Loucy (cell line): ENCODE measurements at regions not wholly inside any gene's neighbourhood (a gene's known extent, or its start where the extent isn't known, plus 50 kb on each side); places are given as distances from the start of the nearest gene placed in this dataset.

ENCODE experiments used
- H2AFZ ChIP-seq: fragments of 200-600 bp; sonication (generic); 2 replicates; pipeline ENCODE4 v1.6.0; 2016; ENCODE audit warnings: antibody characterized with exemption, mild to moderate bottlenecking, low read length, moderate library complexity
- H3F3A ChIP-seq: fragments of 200-600 bp; 2 replicates; pipeline ENCODE4 v1.6.0; 2016; ENCODE audit warnings: antibody characterized with exemption, low read depth, mild to moderate bottlenecking
- H3K27me3 ChIP-seq: fragments of 200-600 bp; sonication (generic); 2 replicates; pipeline ENCODE4 v1.6.1; 2014; ENCODE audit warnings: low read length, mild to moderate bottlenecking; ENCODE audit not compliant: insufficient read depth, poor library complexity, severe bottlenecking
- H3K36me3 ChIP-seq: fragments of 200-600 bp; sonication (generic); 2 replicates; pipeline ENCODE4 v1.6.1; 2016; ENCODE audit warnings: low read length; ENCODE audit not compliant: insufficient read depth
- H3K4me1 ChIP-seq: fragments of 200-600 bp; sonication (generic); 2 replicates; pipeline ENCODE4 v1.5.1; 2014; ENCODE audit warnings: low read length, mild to moderate bottlenecking; ENCODE audit not compliant: insufficient read depth, poor library complexity, severe bottlenecking
- H3K4me2 ChIP-seq: fragments of 200-600 bp; sonication (generic); 2 replicates; pipeline ENCODE4 v1.6.0; 2014; ENCODE audit warnings: antibody characterized with exemption, low read length, low read depth, mild to moderate bottlenecking; ENCODE audit not compliant: poor library complexity, severe bottlenecking
- H3K4me3 ChIP-seq: fragments of 200-600 bp; sonication (generic); 2 replicates; pipeline ENCODE4 v1.5.1; 2014; ENCODE audit warnings: low read length, mild to moderate bottlenecking, mixed read lengths; ENCODE audit not compliant: poor library complexity, severe bottlenecking
- H3K79me2 ChIP-seq: fragments of 200-600 bp; sonication (generic); 2 replicates; pipeline ENCODE4 v1.6.1; 2014; ENCODE audit warnings: low read length; ENCODE audit not compliant: insufficient read depth
- H3K9ac ChIP-seq: fragments of 200-600 bp; sonication (generic); 2 replicates; pipeline ENCODE4 v1.6.0; 2014; ENCODE audit warnings: mild to moderate bottlenecking, low read depth, low read length, moderate library complexity; ENCODE audit not compliant: poor library complexity, severe bottlenecking
- H3K9me2 ChIP-seq: fragments of 200-600 bp; sonication (generic); replicated peaks from 2 replicates; pipeline ENCODE4 v1.6.1; 2016; ENCODE audit warnings: low read depth, low read length, mixed read lengths
- H3K9me3 ChIP-seq: fragments of 200-600 bp; sonication (generic); 2 replicates; pipeline ENCODE4 v1.6.1; 2014; ENCODE audit warnings: mild to moderate bottlenecking, antibody characterized with exemption, low read length, low read depth; ENCODE audit not compliant: insufficient read depth
- H4K20me1 ChIP-seq: fragments of 200-600 bp; sonication (generic); 2 replicates; pipeline ENCODE4 v1.6.0; 2014; ENCODE audit warnings: antibody characterized with exemption, low read length, mild to moderate bottlenecking; ENCODE audit not compliant: insufficient read depth, poor library complexity, severe bottlenecking
- CTCF ChIP-seq: fragments of 200-600 bp; sonication (generic); conservative IDR thresholded peaks from 2 replicates; pipeline ENCODE4 v1.5.1; 2014; ENCODE audit warnings: mild to moderate bottlenecking, antibody characterized with exemption, low read length
- EZH2phosphoT487 ChIP-seq: fragments of 200-600 bp; IDR thresholded peaks from 2 replicates; pipeline ENCODE4 v1.6.1; 2018; ENCODE audit warnings: antibody characterized with exemption, mild to moderate bottlenecking, moderate library complexity, borderline replicate concordance

- H3K27me3 ChIP-seq, result no peaks in the 10 kb centered on the region
- H3K9me3 ChIP-seq, result no peaks in the 10 kb centered on the region
- no peak for TF ChIP-seq CTCF
- TF ChIP-seq EZH2phosphoT487, result no peak
- no peak overlapping the region for H2AFZ ChIP-seq
- H3K36me3 ChIP-seq, result no peaks in the 10 kb centered on the region
- H3K4me3 ChIP-seq, result no peak overlapping the region
- no peaks in the 10 kb centered on the region for H3K9me2 ChIP-seq
- H4K20me1 ChIP-seq, result no peaks in the 10 kb centered on the region
- no peaks in the 10 kb centered on the region for H3K4me1 ChIP-seq
- no peak overlapping the region for H3K9ac ChIP-seq
- no peaks in the 10 kb centered on the region for H3F3A ChIP-seq
- no peak overlapping the region for H3K4me2 ChIP-seq
- no peaks in the 10 kb centered on the region for H3K79me2 ChIP-seq
These were observed 560.5 kb upstream of the ZEB2 start for GRCh38 chr2:145080426-145080825.

GRCh38 chr2:145079641-145080040, 559.7 kb upstream of the ZEB2 start:
- Histone ChIP-seq H4K20me1 (no peaks in the 10 kb centered on the region), H3K27me3 (no peaks in the 10 kb centered on the region), H3K9me3 (no peaks in the 10 kb centered on the region), H3K4me2 (no peak overlapping the region), H3K4me3 (no peak overlapping the region), H3K4me1 (no peaks in the 10 kb centered on the region), H3K9ac (no peak overlapping the region), H3F3A (no peaks in the 10 kb centered on the region), H3K36me3 (no peaks in the 10 kb centered on the region), H3K9me2 (no peaks in the 10 kb centered on the region), H3K79me2 (no peaks in the 10 kb centered on the region), H2AFZ (no peak overlapping the region)
- no peak for TF ChIP-seq EZH2phosphoT487
- TF ChIP-seq CTCF, result no peak

DNA sequence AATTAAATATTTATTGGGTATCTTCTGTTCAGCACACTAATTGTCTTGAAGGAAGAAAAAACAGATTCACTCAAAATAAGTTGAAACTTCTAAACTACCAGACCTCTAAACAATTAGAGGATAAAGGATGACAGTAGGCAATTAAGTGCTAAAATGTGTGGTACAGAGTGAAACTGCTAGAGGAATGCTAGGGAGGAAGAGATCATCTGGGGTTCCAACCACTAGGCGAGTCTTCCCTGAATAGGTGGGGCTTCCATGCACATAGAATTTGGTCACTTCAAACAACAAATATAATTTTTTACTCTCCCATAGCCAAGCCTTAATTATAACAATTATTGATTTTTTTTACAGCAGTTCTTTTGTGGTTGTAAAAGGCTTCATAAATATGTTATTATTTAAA, 559.0 kb upstream of the ZEB2 start:
- H3K9me3 ChIP-seq, result no peaks in the 10 kb centered on the region
- TF ChIP-seq EZH2phosphoT487 (no peak), CTCF (no peak)
- H3K27me3 ChIP-seq, result no peaks in the 10 kb centered on the region
- H3F3A ChIP-seq, result no peaks in the 10 kb centered on the region
- H3K9ac ChIP-seq, result no peak overlapping the region
- no peaks in the 10 kb centered on the region for H3K36me3 ChIP-seq
- no peak overlapping the region for H3K4me2 ChIP-seq
- H4K20me1 ChIP-seq, result no peaks in the 10 kb centered on the region
- no peaks in the 10 kb centered on the region for H3K4me1 ChIP-seq
- no peaks in the 10 kb centered on the region for H3K79me2 ChIP-seq
- H2AFZ ChIP-seq, result no peak overlapping the region
- H3K4me3 ChIP-seq, result no peak overlapping the region
- H3K9me2 ChIP-seq, result no peaks in the 10 kb centered on the region
